ENCODE measurements at regions not wholly inside any gene's neighbourhood (a gene's known extent, or its start where the extent isn't known, plus 50 kb on each side); places are given as distances from the start of the nearest gene placed in this dataset.
A peak's percentile ranks its signal among the peaks of the same experiment; 100 is the strongest.

- TF ChIP-seq ZNF512B (CRISPR knock-in tag; IDR thresholded peaks at IDR 0.05; ENCODE audit: borderline replicate concordance): no peak
Observed at GRCh38 chr4:38530486-38530885, 133.5 kb upstream of the KLF3 start (continued).

GRCh38 chr4:38531141-38531727 lies 132.8 kb upstream of the KLF3 start:
- H3K36me3 ChIP-seq (replicated peaks in 1 of 2; ENCODE audit: control insufficient read depth in 1 of 2, insufficient read depth in 2 of 2, low read length in 2 of 2): no peaks in the 10 kb centered on the region
- peak overlapping the region; percentile 35; the same call in 1 of the 2 replicates for H3K4me2 ChIP-seq (ENCODE audit: low read depth, low read length)
- no peak overlapping the region for H3K27ac ChIP-seq (ENCODE audit: extremely low read length, insufficient read depth, low read length)
- no peaks in the 10 kb centered on the region for H3K79me2 ChIP-seq (ENCODE audit: insufficient read depth, low read length)
- TF ChIP-seq, protein P1, sequence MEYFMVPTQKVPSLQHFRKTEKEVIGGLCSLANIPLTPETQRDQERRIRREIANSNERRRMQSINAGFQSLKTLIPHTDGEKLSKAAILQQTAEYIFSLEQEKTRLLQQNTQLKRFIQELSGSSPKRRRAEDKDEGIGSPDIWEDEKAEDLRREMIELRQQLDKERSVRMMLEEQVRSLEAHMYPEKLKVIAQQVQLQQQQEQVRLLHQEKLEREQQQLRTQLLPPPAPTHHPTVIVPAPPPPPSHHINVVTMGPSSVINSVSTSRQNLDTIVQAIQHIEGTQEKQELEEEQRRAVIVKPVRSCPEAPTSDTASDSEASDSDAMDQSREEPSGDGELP (IDR thresholded peaks at IDR 0.05; ENCODE audit: borderline replicate concordance, low read depth): 0 out of 2 replicates have a peak, but pooled peaks have one; percentile 11
- TF ChIP-seq NCOA5 (CRISPR knock-in tag; IDR thresholded peaks at IDR 0.05): no peak
- no peak for TF ChIP-seq ZNF83 (CRISPR knock-in tag; IDR thresholded peaks at IDR 0.05; ENCODE audit: borderline replicate concordance)
- H3K9ac ChIP-seq (ENCODE audit: insufficient read depth, low read depth, low read length): no peak overlapping the region
- 47% methylated on average over 5 of the region's 5 CpGs for WGBS (ENCODE audit: low lambda C conversion rate)
- intact Hi-C loops (cut with micrococcal nuclease; ENCODE audit: unreplicated experiment): no loop called here
- ChIA-PET POLR2A (no interaction called here), CTCF (ENCODE audit: low intra/inter-chr PET ratio, low total read pairs) (no interaction called here)
- H3K9me3 ChIP-seq (ENCODE audit: low read length): no peaks in the 10 kb centered on the region
- in situ Hi-C loops (cut with HindIII; ENCODE audit: extremely low pct_ligation_motif_present, low pct_unique_long_range_greater_than_20kb): no loop called here
- DNase-seq (ENCODE audit: low spot score): no peak
- peaks cover 48% of the 10 kb centered on the region for H3K4me1 ChIP-seq (ENCODE audit: insufficient read depth, low read length)
- H4K20me1 ChIP-seq (ENCODE audit: insufficient read depth, low read length): no peaks in the 10 kb centered on the region
- ATAC-seq: no peak
- H3K27me3 ChIP-seq (ENCODE audit: control insufficient read depth in 1 of 2, insufficient read depth in 2 of 2, low read length in 2 of 2): peaks cover 0 to 3% of the 10 kb centered on the region in 2 experiments; a peak in 1 of 5 replicates
- no peak overlapping the region for H3K4me3 ChIP-seq (replicated peaks in 1 of 3; ENCODE audit: insufficient read depth in 1 of 3, low read depth in 2 of 3, low read length in 3 of 3)
- FAIRE-seq: no peak
- no peak overlapping the region for H2AFZ ChIP-seq (ENCODE audit: low read length)
- no TSS peak for BruUV-seq (replicated peaks)
